Neural cell (in vitro differentiated cells): ENCODE measurements at regions not wholly inside any gene's neighbourhood (a gene's known extent, or its start where the extent isn't known, plus 50 kb on each side); places are given as distances from the start of the nearest gene placed in this dataset.
"Not testable (repeated sequence)": the region's sequence is repeated elsewhere in the genome, so short reads cannot be mapped to it uniquely, and the experiment has no call there.

Experiments
- CTCF ChIP-seq: fragments of 450-650 bp; IDR thresholded peaks from 2 replicates; pipeline ENCODE4 v1.5.1; 2014; ENCODE audit warnings: antibody characterized with exemption, mild to moderate bottlenecking, moderate library complexity; ENCODE audit not compliant: poor library complexity, severe bottlenecking
- EP300 ChIP-seq: fragments of 450-650 bp; conservative IDR thresholded peaks from 2 replicates; pipeline ENCODE4 v1.6.1; 2014; ENCODE audit warnings: antibody characterized with exemption, mild to moderate bottlenecking, moderate library complexity; ENCODE audit not compliant: poor library complexity, severe bottlenecking
- EZH2 ChIP-seq: fragments of 200-600, 300-800 bp; shearing (Covaris generic), sonication (generic); IDR thresholded peaks from 2 replicates; pipeline ENCODE4 v1.6.1; 2014; ENCODE audit warnings: antibody characterized with exemption, low read length, borderline replicate concordance, mild to moderate bottlenecking; ENCODE audit not compliant: insufficient read depth, poor library complexity, severe bottlenecking
- POLR2AphosphoS5 ChIP-seq: IDR thresholded peaks from 2 replicates; pipeline ENCODE4 v1.6.1; 2012
- REST ChIP-seq: IDR thresholded peaks from 2 replicates; pipeline ENCODE4 v1.6.1; 2012; ENCODE audit warnings: borderline replicate concordance

- not testable (repeated sequence) for TF ChIP-seq CTCF, POLR2AphosphoS5, EZH2, REST, EP300
Observed at GRCh38 chr3:170805296-170805695, 64.7 kb downstream of the RPL22L1 start.
